H1 (cell line): ENCODE measurements at regions not wholly inside any gene's neighbourhood (a gene's known extent, or its start where the extent isn't known, plus 50 kb on each side); places are given as distances from the start of the nearest gene placed in this dataset.

Experiments used
- CTCF ChIA-PET: fragments of 300-600 bp; sonication (Branson Sonifier 250); formaldehyde crosslinking; loops from one replicate; lab custom pipeline; 2021; ENCODE audit not compliant: partially characterized antibody; lab: Charles Lee
- POLR2A ChIA-PET: fragments of 300-600 bp; sonication (Branson Sonifier 250); formaldehyde crosslinking; loops from one replicate; lab custom pipeline; 2021; ENCODE audit warnings: inconsistent platforms; ENCODE audit not compliant: partially characterized antibody; lab: Charles Lee
- DNase-seq, 2 experiments: peaks; one replicate each; pipeline versions ENCODE4 v3.0.0 to v3.0.0-alpha.2; 2010 to 2022; ENCODE audit warnings: low spot score in 2 of 2, low read depth in 1 of 2, mixed read lengths in 1 of 2
- FAIRE-seq: peaks from 2 replicates; lab custom pipeline; 2011; peaks lifted over from hg19 to GRCh38; lab: Jason Lieb, UNC
- H2AFZ ChIP-seq: 2 replicates; pipeline ENCODE4 v1.8.1; 2012; ENCODE audit warnings: low read length, inconsistent platforms
- H2AK5ac ChIP-seq: 2 replicates; pipeline ENCODE4 v1.6.1; 2013; ENCODE audit warnings: low read depth, low read length
- H2BK120ac ChIP-seq: replicated peaks from 2 replicates; pipeline ENCODE3; 2013; ENCODE audit warnings: low read depth, low read length, inconsistent platforms
- H2BK12ac ChIP-seq: 2 replicates; pipeline ENCODE4 v1.6.1; 2013; ENCODE audit warnings: low read depth, low read length
- H2BK15ac ChIP-seq: 2 replicates; pipeline ENCODE4 v1.6.1; 2013; ENCODE audit warnings: low read length
- H2BK20ac ChIP-seq: 2 replicates; pipeline ENCODE4 v1.6.1; 2013; ENCODE audit warnings: low read length
- H2BK5ac ChIP-seq: 2 replicates; pipeline ENCODE4 v1.6.1; 2013; ENCODE audit warnings: low read depth, low read length
- H3K14ac ChIP-seq: 2 replicates; pipeline ENCODE4 v1.6.1; 2013; ENCODE audit warnings: inconsistent platforms; ENCODE audit not compliant: insufficient read length
- H3K18ac ChIP-seq: 2 replicates; pipeline ENCODE4 v1.6.1; 2013; ENCODE audit warnings: low read length; ENCODE audit errors: extremely low read depth
- H3K23ac ChIP-seq: 2 replicates; pipeline ENCODE4 v1.6.1; 2013; ENCODE audit warnings: inconsistent platforms; ENCODE audit not compliant: insufficient read length
- H3K23me2 ChIP-seq: 2 replicates; pipeline ENCODE4 v1.6.1; 2013; ENCODE audit warnings: low read depth, low read length
- H3K27ac ChIP-seq: 2 replicates; pipeline ENCODE4 v1.6.1; 2011; ENCODE audit warnings: low read depth, low read length, inconsistent platforms
- H3K27me3 ChIP-seq, 4 experiments: replicated peaks in 1 of 4; 1 replicate in 1 of 4; 2 replicates in 3 of 4; pipeline versions ENCODE4 v1.6.1 to v1.8.1; 2011 to 2013; ENCODE audit warnings: low read length in 3 of 4, mild to moderate bottlenecking in 3 of 4, inconsistent platforms in 2 of 4, mixed read lengths in 2 of 4, moderate library complexity in 1 of 4; ENCODE audit not compliant: control insufficient read depth in 3 of 4, insufficient read depth in 3 of 4; ENCODE audit errors: extremely low read depth in 1 of 4
- H3K36me3 ChIP-seq, 4 experiments: 2 replicates each; pipeline versions ENCODE4 v1.6.1 to v1.8.1; 2011 to 2013; ENCODE audit warnings: mild to moderate bottlenecking in 4 of 4, low read length in 3 of 4, moderate library complexity in 2 of 4, control low read depth in 1 of 4, inconsistent platforms in 1 of 4; ENCODE audit not compliant: insufficient read depth in 4 of 4, control insufficient read depth in 2 of 4
- H3K4ac ChIP-seq: replicated peaks from 2 replicates; pipeline ENCODE3; 2013; ENCODE audit warnings: low read length, low read depth, mixed read lengths, inconsistent platforms; ENCODE audit not compliant: insufficient read length
- H3K4me1 ChIP-seq, 4 experiments: replicated peaks in 1 of 4; 1 replicate in 1 of 4; 2 replicates in 3 of 4; pipeline versions ENCODE4 v1.6.1 to v1.8.1; 2011 to 2013; ENCODE audit warnings: low read length in 3 of 4, inconsistent platforms in 2 of 4, mixed read lengths in 1 of 4; ENCODE audit not compliant: insufficient read depth in 4 of 4, control insufficient read depth in 3 of 4
- H3K4me2 ChIP-seq, 2 experiments: 2 replicates each; pipeline versions ENCODE4 v1.6.1 to v1.8.1; 2011 to 2013; ENCODE audit warnings: low read depth in 2 of 2, low read length in 2 of 2, control low read depth in 1 of 2, inconsistent platforms in 1 of 2, mild to moderate bottlenecking in 1 of 2; ENCODE audit not compliant: insufficient read depth in 1 of 2
- H3K4me3 ChIP-seq, 4 experiments: fragments of 200-600, 300-600 bp in 1 of 4; sonication (generic), shearing (Covaris generic), sonication (Bioruptor Twin) in 1 of 4; 2 replicates each; pipeline versions ENCODE4 v1.5.1 to v1.8.1; 2011 to 2016; ENCODE audit warnings: low read length in 4 of 4, low read depth in 3 of 4, control low read depth in 2 of 4, inconsistent platforms in 2 of 4, mild to moderate bottlenecking in 2 of 4, mixed read lengths in 1 of 4, moderate library complexity in 1 of 4; ENCODE audit not compliant: insufficient read depth in 2 of 4; ENCODE audit errors: extremely low read depth in 1 of 4
- H3K56ac ChIP-seq: replicated peaks from 2 replicates; pipeline ENCODE3; 2013; ENCODE audit warnings: low read depth, mild to moderate bottlenecking, mixed read lengths, low read length, inconsistent platforms; ENCODE audit not compliant: insufficient read length
- H3K79me1 ChIP-seq: 2 replicates; pipeline ENCODE4 v1.6.1; 2013; ENCODE audit warnings: low read depth, low read length, control low read depth
- H3K79me2 ChIP-seq, 2 experiments: 2 replicates each; pipeline versions ENCODE4 v1.6.1 to v1.8.1; 2012 to 2013; ENCODE audit warnings: low read length in 2 of 2, mild to moderate bottlenecking in 2 of 2, inconsistent platforms in 1 of 2; ENCODE audit not compliant: insufficient read depth in 2 of 2, control insufficient read depth in 1 of 2
- H3K9ac ChIP-seq, 4 experiments: replicated peaks in 1 of 4; 1 replicate in 1 of 4; 2 replicates in 3 of 4; pipeline versions ENCODE4 v1.6.1 to v1.8.1; 2011 to 2013; ENCODE audit warnings: low read depth in 3 of 4, low read length in 3 of 4, control low read depth in 2 of 4, mild to moderate bottlenecking in 2 of 4, moderate library complexity in 2 of 4, inconsistent platforms in 1 of 4; ENCODE audit errors: extremely low read depth in 1 of 4
- H3K9me3 ChIP-seq, 2 experiments: 2 replicates each; pipeline versions ENCODE4 v1.6.1 to v1.8.1; 2012 to 2013; ENCODE audit warnings: mild to moderate bottlenecking in 2 of 2, moderate library complexity in 2 of 2, control low read depth in 1 of 2, inconsistent platforms in 1 of 2, low read depth in 1 of 2, low read length in 1 of 2, mixed read lengths in 1 of 2; ENCODE audit not compliant: insufficient read depth in 2 of 2
- H4K20me1 ChIP-seq, 2 experiments: replicated peaks in 1 of 2; 2 replicates each; pipeline versions ENCODE3 to v1.8.1; 2011 to 2013; ENCODE audit warnings: inconsistent platforms in 2 of 2, low read length in 2 of 2, mild to moderate bottlenecking in 1 of 2; ENCODE audit not compliant: insufficient read depth in 2 of 2, control insufficient read depth in 1 of 2
- H4K5ac ChIP-seq: 2 replicates; pipeline ENCODE4 v1.6.1; 2013; ENCODE audit warnings: low read length, low read depth, mixed read lengths, inconsistent platforms; ENCODE audit not compliant: insufficient read length
- H4K8ac ChIP-seq: 2 replicates; pipeline ENCODE4 v1.8.0; 2013; ENCODE audit warnings: mild to moderate bottlenecking, moderate library complexity, low read length, inconsistent platforms; ENCODE audit not compliant: insufficient read depth; ENCODE audit errors: extremely low read depth
- H4K91ac ChIP-seq: replicated peaks from 2 replicates; pipeline ENCODE3; 2013; ENCODE audit warnings: low read length, mixed read lengths, inconsistent platforms; ENCODE audit not compliant: insufficient read length
- CEBPB ChIP-seq: IDR thresholded peaks from 2 replicates; pipeline ENCODE4 v1.6.1; 2012; ENCODE audit warnings: low read depth, low read length
- HDAC2 ChIP-seq, 2 experiments: fragments of 300-600 bp in 1 of 2; sonication (generic) in 1 of 2; IDR thresholded peaks; 2 replicates each; pipeline ENCODE4 v1.6.1; 2011 to 2012; ENCODE audit warnings: low read depth in 2 of 2, low read length in 2 of 2, mild to moderate bottlenecking in 2 of 2, moderate library complexity in 2 of 2, borderline replicate concordance in 1 of 2, inconsistent platforms in 1 of 2
- WGBS, 2 experiments: shearing (Covaris generic) in 1 of 2; methylation state at CpG; one replicate each; pipeline versions ENCODE4 v1.1.6 to v1.1.7; 2013 to 2015; ENCODE audit warnings: low lambda C conversion rate in 2 of 2, mixed read lengths in 2 of 2, inconsistent platforms in 1 of 2, low coverage in 1 of 2, missing lambda C conversion rate in 1 of 2; ENCODE audit not compliant: insufficient replicate concordance in 2 of 2, insufficient coverage in 1 of 2, insufficient read length in 1 of 2; ENCODE audit errors: extremely low coverage in 1 of 2, missing lambda C conversion rate in 1 of 2; 5-methylcytosine and 5-hydroxymethylcytosine counted together

- Histone ChIP-seq H3K27ac (no peak overlapping the region), H3K36me3 (no peaks in the 10 kb centered on the region), H2BK15ac (no peak overlapping the region), H3K9ac (no peak overlapping the region), H3K18ac (no peak overlapping the region), H3K23ac (no peak overlapping the region), H3K4me2 (no peak overlapping the region), H4K8ac (no peak overlapping the region), H4K91ac (no peak overlapping the region), H3K14ac (no peak overlapping the region), H2BK5ac (no peak overlapping the region), H2BK120ac (no peak overlapping the region), H4K5ac (no peak overlapping the region), H3K79me2 (no peaks in the 10 kb centered on the region), H3K79me1 (no peaks in the 10 kb centered on the region), H3K27me3 (peaks cover 0 to 1% (median 0%) of the 10 kb centered on the region in 4 experiments; a peak in 1 of 7 replicates), H3K4ac (no peak overlapping the region), H4K20me1 (no peaks in the 10 kb centered on the region), H3K56ac (no peak overlapping the region), H2AK5ac (no peak overlapping the region), H3K23me2 (no peaks in the 10 kb centered on the region), H2BK20ac (no peak overlapping the region), H3K4me3 (no peak overlapping the region), H3K9me3 (peaks cover 0 to 2% of the 10 kb centered on the region in 2 experiments; a peak in 1 of 4 replicates), H2BK12ac (no peak overlapping the region), H2AFZ (no peak overlapping the region), H3K4me1 (peaks cover 0 to 5% (median 0%) of the 10 kb centered on the region in 4 experiments; a peak in 1 of 7 replicates)
- ChIA-PET CTCF (interaction anchor here (1.1 kb wide), 1 partner anchor 7 kb away, joined by 4 read pairs; no protein-coding TSS in a partner anchor), POLR2A (no interaction called here)
- DNase-seq = no peak
- WGBS, 2 experiments = 92% methylated on average over 1 of the region's 1 CpG; no CpG with 5 or more reads in 1 of the 2 experiments
- TF ChIP-seq CEBPB = peak; percentile 96
- TF ChIP-seq HDAC2 (IDR thresholded peaks at IDR 0.05; ENCODE audit: borderline replicate concordance in 1 of 2, low read depth in 2 of 2, low read length in 2 of 2) = no peak
- FAIRE-seq = no peak
These were observed 169.0 kb downstream of the ETNK1 start for GRCh38 chr12:22794017-22794416.
